Suprapubic skin (tissue), 4 donors: ENCODE measurements at regions not wholly inside any gene's neighbourhood (a gene's known extent, or its start where the extent isn't known, plus 50 kb on each side); places are given as distances from the start of the nearest gene placed in this dataset.

Experiments
- CTCF ChIP-seq, 2 donors: fragments of 200-600 bp in 1 of 2; fragments of 450-650 bp in 1 of 2; sonication (generic) in 1 of 2; IDR thresholded peaks; one replicate each; pipeline ENCODE4 v1.5.1; 2016 to 2019; ENCODE audit warnings: antibody characterized with exemption in 2 of 2, mild to moderate bottlenecking in 1 of 2, moderate library complexity in 1 of 2
- POLR2A ChIP-seq, 2 donors: fragments of 450-650 bp; IDR thresholded peaks; one replicate each; pipeline ENCODE4 v1.6.1; 2017; ENCODE audit warnings: antibody characterized with exemption in 2 of 2, mild to moderate bottlenecking in 2 of 2, moderate library complexity in 2 of 2
- POLR2AphosphoS5 ChIP-seq, 3 donors: sonication (generic); formaldehyde crosslinking; IDR thresholded peaks; one replicate each; pipeline ENCODE4 v1.6.1; 2017; ENCODE audit warnings: antibody characterized with exemption in 3 of 3

- TF ChIP-seq CTCF (IDR thresholded peaks at IDR 0.05): no peak
- TF ChIP-seq POLR2AphosphoS5 (IDR thresholded peaks at IDR 0.05): no peak
- TF ChIP-seq POLR2A (IDR thresholded peaks at IDR 0.05): no peak
Measured at GRCh38 chr17:14866266-14866665, 398.9 kb downstream of the PMP22 start.
